GM19372 (cell line): ENCODE measurements at regions not wholly inside any gene's neighbourhood (a gene's known extent, or its start where the extent isn't known, plus 50 kb on each side); places are given as distances from the start of the nearest gene placed in this dataset.

Experiments used
- ATAC-seq: cut with Tn5 transposase; IDR thresholded peaks from one replicate; pipeline ENCODE4 v1.9.1; 2021; ENCODE audit warnings: mild to moderate bottlenecking, low read depth, moderate library complexity; ENCODE audit not compliant: unreplicated experiment

DNA sequence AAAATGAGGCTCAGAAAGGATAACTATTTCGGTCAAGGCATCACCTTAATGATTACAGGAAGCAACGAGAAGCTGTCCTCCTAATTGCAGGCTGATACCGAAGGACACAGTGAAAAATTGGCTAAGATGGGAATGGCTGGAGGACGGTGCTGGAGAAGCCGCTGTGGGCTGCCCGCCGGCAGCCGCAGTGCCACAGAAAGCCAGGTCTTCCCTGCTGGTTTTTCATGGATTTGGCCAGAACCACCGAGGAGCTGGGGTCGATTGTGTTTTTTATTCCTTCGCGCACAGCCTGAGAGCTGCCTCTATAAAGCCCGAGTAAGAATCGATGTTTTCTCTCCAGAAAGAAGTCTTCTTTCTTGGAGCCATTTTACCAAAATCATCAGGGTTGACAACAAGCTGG lies 1484.2 kb downstream of the BRD1 start:
- no peak for ATAC-seq

GRCh38 chr22:48342732-48343131 lies 1484.9 kb downstream of the BRD1 start:
- no peak for ATAC-seq

- no peak for ATAC-seq
These were observed 1485.7 kb downstream of the BRD1 start for GRCh38 chr22:48342016-48342415.

DNA sequence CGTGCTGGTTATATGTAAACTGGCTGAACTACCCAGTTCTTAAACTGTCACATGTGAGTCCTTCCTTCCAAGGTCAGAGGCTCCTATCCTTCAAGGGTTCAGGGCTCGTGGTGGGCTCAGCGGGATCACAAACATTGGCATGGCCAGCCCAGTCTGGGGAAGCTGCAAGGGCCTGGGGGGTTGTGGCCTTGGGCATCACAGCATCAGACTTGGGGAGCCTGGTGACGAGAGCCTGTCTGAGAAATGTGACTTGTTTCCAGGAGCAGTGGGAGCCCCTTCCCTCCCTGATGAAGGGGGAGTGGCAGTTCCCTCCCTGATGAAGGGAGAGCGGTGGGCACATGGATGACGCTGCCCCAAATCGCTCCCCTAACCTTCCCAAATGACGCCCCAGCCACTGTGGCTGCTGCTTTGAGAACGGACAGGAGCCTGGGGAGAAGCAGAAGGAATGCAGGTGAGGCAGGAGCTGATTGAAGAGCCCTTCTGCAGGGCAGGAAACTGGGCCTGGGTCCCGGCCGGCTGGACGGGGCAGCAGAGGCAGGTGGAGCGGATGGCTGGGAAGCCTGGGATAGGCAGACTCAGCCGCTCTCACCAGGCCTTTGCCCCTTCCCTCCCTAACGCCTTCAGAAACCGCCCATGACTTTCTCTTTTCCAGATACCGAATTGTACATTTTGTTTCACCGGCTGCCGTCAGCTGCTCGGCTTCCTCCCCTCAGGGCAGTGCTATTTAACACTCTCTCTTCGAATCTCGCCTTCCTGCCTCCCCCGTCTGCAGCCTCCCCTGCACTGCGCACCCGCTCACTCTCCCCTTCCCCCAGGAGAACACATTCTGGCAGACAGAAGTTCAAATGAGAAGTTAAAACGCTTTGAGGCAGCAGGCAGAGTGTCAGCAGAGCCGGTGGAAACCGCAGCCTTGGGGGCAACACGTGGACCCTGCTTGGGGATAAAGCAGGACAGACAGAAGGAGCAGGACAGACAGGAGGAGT lies 1486.7 kb downstream of the BRD1 start:
- ATAC-seq: no peak

GRCh38 chr22:48340191-48340590 lies 1487.5 kb downstream of the BRD1 start:
- no peak for ATAC-seq

DNA sequence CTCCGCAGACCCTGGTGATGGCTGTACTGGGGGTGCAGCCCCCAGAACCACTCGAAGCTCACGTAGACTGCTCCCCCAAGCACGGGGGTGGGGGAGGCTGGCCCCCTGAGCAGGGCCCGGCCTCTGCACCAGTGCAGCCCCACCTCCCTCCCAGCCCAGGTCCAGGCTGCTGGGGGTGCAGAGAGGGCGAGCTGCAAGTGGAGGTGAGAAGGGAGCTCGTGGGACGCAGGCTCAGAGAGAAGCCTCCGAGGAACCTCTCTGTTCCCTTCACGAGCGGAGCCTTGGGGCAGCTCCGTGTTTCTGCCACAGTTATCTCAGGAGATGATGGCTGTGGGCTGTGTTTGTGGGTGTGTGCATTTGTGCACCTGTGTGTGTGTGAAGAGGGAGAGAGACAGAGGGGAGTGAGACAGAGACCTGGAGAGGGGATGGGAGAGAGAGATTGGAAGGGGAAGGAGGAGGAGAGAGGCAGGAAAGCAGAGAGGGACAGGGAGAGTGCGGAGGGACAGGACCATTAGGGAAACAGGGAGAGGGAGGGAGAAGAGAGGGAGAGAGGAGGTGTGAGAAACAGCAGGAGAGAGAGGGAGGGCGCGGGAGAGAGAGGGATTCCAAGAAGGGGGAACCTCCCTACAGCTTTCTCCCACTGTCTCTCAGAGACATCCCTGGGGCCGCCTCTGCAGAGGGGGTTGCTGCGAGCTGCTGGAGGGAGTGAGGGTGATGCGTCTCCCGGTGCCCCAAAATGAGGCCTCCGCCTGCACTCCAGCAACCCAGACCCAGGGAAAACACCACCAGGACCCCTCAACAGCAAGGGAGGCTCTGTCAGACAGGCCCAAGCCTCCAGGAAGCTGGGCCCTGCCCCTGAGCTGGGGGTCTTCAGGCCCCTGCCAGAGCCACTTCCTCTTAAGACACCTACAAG lies 1488.6 kb downstream of the BRD1 start:
- no peak for ATAC-seq

DNA sequence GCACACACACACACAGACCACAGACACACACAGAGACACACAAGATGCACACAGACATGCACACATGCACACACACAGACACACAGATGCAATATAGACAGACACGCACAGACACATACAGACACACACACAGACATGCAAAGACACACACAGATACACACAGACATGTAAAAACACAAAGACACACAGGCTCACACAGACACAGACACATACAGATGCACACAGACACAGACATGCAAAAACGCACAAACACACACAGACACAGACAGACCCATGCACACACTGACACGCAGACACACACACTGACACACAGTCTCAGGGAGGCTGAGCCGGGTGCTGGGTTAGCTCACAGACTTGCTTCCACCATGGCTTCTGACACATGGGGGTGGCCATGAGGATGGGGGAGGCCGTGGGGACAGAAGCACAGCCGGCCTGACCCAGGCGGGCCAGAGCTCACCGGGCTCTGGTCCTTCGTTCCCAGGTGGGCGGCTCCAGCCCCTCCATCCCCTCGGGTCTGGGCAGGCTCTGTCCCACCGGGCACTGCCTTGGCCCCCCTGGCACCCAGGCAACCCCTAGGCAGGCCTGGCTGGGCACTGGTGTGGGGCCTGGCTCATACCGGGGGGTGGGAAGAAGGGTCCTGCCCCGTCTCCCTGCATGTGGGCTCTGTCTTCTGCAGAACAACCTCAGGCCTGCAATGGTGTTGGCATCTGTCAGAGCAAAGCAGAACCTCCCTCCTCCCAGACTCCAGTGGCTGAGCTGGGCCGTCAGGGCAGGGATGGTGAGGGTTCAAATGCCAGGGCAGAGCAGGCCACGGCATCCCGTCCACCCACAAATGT lies 1489.5 kb downstream of the BRD1 start:
- ATAC-seq: no peak

DNA sequence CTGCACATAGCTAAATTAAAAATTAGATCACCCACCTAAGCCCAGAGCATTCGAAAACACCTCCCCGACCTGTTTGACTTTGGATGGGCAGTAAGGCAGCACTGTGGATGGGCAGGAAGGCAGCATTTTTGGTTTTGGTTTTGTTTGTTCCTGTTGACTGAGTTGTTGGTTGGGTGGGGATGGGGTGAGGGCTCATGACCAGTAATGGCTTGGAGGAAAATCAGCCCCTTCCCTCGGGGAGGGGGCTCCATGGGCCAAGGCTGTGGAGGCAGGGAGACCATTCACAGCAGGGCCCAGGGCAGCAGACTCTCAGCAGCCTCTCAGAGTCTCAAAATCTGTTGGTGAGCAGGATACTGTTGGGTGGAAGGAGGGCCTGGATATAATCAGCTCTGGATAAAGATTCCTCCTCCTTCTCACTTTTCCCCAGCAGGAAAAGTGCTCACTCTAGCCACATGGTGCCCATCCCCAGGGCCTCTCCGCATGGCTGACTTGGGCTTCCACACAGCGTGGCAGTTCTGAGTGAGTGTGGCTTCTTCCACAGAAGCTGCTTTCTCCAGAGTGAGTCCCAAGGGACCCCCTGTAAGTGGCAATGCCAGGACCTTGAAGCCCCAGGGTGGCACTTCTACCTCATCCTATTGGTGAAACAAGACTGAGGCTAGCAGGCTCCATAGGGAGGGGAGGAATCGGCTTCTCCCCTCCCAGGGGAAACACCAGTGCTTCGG lies 1491.2 kb downstream of the BRD1 start:
- ATAC-seq: no peak

GRCh38 chr22:48335442-48336139 lies 1492.1 kb downstream of the BRD1 start:
- ATAC-seq: no peak

- ATAC-seq: no peak
These were observed 1492.7 kb downstream of the BRD1 start for GRCh38 chr22:48334971-48335370.

DNA sequence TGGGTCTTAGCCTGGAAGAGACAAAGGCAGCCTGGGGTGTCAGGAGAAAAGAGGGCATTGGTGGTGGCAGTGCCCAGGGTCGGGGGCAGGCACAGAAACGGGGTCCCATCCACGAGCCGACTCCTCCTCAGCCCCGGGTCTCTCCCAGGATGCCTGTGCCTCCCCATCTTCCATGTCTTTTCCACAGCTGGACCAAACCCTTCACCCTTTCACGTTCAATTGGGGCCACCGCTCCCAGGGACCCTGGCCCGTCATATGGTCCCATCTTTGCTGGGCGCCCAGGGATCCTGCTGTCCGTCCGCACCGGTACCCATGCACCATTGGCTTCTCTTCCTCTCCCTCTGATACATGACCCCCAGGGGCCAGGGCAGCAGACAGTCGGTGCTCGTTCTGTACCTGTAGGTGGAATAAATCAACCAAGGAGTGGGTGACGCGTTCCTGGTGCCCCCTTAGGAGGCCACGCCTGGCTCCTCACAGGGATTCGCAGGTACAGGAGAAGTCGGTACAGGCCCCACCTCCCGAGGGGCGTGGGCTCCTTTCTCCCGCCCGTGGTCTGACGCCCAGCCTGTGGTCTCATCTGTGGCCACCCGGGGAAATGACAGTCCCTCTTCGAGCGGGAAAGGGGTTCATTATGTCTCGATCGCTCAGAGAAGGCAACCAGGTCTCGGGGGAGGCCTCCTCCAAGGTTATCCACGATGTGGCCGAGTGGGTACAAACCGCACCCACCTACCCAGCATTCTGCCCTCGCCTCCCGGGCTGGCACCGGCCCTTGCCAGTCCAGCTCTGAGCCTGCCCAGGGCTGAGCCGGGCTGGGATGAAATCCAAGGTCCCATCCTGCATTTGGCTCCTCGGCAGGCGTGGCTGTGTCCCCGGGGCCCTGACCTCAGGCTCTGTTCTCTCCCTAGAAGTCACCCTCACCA lies 1493.6 kb downstream of the BRD1 start:
- no peak for ATAC-seq

- ATAC-seq: no peak
These were observed 1494.3 kb downstream of the BRD1 start for GRCh38 chr22:48333323-48333763.

- no peak for ATAC-seq
These were observed 1495.0 kb downstream of the BRD1 start for GRCh38 chr22:48332438-48333322.

DNA sequence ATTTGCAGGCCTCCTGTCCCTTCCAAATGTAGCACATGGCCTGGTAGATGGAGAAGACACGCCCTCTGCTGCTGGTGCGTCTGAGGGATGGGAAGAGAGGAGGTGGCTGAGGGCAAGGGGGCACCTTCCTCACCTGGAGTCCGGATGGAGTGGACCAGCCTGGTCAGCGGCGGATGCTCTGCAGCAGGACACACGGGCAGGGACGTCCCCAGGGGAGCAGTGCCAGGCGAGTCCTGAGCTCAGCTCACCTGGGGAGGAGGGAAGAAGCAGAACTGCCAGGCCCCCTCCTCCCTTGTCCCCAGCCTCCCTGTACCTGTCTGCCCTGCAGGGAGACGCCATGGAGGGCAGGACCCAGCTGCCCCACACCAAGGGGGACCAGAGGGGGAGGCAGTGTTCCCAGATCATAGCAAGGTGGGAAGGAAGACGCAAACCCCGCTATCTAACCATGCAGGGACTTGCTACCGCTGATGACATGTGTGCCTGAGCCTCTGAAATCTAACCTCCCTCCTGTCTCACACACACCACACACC lies 1495.9 kb downstream of the BRD1 start:
- ATAC-seq: no peak

DNA sequence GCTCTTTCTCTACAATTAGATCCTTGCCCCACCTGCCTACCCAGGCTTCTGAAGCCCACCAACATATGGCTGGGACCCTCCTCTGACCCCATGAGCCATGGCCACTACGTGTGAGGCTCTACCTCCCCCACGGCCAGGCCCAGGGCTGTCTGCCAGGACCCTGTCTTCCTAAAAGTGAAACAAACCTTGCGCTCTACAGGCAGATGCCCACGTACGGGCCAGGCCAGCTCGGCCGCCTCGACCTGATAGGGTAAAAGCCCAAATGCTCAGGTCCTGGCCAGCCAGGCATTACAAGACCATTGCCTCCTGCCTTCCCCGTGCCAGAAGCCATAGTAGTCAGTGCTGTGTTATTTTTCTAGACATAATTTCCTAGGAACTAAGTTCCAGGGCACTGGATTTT lies 1496.4 kb downstream of the BRD1 start:
- ATAC-seq: no peak

GRCh38 chr22:48327721-48328120 lies 1500.0 kb downstream of the BRD1 start:
- ATAC-seq: no peak

DNA sequence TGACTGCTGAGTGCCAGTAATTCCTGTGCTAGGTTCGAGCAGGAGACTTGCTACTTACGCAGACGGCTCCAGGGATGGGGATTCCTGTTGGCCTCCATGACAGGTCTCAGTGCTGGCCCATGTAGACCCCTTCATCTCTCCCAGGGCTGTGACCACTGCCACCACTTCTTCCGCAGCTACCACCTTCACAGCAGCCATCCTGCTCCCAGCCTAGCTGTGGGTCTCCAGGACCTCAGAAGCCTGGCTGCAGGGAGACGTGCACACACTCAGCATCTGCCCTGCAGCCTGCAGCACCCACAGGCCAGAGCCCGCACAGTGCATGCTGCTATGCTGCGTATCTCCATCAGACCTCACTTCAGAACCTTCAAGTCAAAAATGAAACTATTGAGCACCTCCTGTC lies 1503.9 kb downstream of the BRD1 start:
- ATAC-seq: no peak
